PC-9 (cell line): ENCODE measurements at regions not wholly inside any gene's neighbourhood (a gene's known extent, or its start where the extent isn't known, plus 50 kb on each side); places are given as distances from the start of the nearest gene placed in this dataset.

Source experiments
- EZH2 ChIP-seq: fragments of 200-600 bp; sonication (generic); IDR thresholded peaks from 2 replicates; pipeline ENCODE4 v1.8.0; 2017; ENCODE audit warnings: antibody characterized with exemption, low read depth
- TF ChIP-seq, protein P1 (sequence below): fragments of 200-600 bp; sonication (generic); conservative IDR thresholded peaks from 2 replicates; pipeline ENCODE4 v1.6.1; 2017; ENCODE audit warnings: mixed run types, antibody characterized with exemption, mild to moderate bottlenecking, moderate library complexity

DNA sequence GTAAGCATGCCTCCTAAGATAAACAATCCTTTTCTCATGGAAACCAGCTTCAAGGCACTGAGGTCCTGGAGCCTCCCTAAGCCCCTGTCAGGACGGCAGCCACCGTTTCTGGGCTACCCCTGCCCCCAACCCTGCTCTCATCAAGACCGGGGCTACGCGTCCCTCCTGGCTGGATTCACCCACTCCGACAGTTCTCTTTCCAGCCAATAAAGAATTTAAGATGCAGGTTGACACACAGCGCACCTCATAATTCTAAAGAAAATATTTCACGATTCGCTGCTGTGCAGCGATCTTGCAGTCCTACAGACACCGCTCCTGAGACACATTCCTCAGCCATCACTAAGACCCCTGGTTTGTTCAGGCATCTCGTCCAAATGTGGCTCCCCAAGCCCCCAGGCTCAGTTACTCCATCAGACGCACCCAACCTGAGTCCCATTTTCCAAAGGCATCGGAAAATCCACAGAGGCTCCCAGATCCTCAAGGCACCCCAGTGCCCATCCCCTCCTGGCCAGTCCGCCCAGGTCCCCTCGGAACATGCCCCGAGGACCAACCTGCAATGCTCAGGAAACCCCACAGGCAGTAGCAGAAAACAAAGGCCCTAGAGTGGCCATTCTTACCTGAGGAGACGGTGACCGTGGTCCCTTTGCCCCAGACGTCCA, 336.3 kb downstream of the TMEM121 start:
- TF ChIP-seq, protein P1, sequence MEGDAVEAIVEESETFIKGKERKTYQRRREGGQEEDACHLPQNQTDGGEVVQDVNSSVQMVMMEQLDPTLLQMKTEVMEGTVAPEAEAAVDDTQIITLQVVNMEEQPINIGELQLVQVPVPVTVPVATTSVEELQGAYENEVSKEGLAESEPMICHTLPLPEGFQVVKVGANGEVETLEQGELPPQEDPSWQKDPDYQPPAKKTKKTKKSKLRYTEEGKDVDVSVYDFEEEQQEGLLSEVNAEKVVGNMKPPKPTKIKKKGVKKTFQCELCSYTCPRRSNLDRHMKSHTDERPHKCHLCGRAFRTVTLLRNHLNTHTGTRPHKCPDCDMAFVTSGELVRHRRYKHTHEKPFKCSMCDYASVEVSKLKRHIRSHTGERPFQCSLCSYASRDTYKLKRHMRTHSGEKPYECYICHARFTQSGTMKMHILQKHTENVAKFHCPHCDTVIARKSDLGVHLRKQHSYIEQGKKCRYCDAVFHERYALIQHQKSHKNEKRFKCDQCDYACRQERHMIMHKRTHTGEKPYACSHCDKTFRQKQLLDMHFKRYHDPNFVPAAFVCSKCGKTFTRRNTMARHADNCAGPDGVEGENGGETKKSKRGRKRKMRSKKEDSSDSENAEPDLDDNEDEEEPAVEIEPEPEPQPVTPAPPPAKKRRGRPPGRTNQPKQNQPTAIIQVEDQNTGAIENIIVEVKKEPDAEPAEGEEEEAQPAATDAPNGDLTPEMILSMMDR = no peak
- TF ChIP-seq EZH2 = no peak
